AG09319 (cell line): ENCODE measurements at regions not wholly inside any gene's neighbourhood (a gene's known extent, or its start where the extent isn't known, plus 50 kb on each side); places are given as distances from the start of the nearest gene placed in this dataset.

Experiments
- DNase-seq: peaks from one replicate; pipeline ENCODE4 v3.0.0-alpha.2; 2010; ENCODE audit warnings: low read depth; ENCODE audit errors: extremely low read depth
- CTCF ChIP-seq: IDR thresholded peaks from 2 replicates; pipeline ENCODE4 v1.5.1; 2011; ENCODE audit warnings: low read depth, mild to moderate bottlenecking, inconsistent platforms, low read length, moderate library complexity

GRCh38 chr6:164692772-164693510 is 616.5 kb downstream of the C6orf118 start:
- DNase-seq, result no peak
- TF ChIP-seq CTCF, result no peak

- TF ChIP-seq CTCF, result no peak
- DNase-seq, result no peak
Measured at GRCh38 chr6:164690702-164691500, 618.5 kb downstream of the C6orf118 start.

GRCh38 chr6:164690241-164690640 is 619.2 kb downstream of the C6orf118 start:
- no peak for TF ChIP-seq CTCF
- no peak for DNase-seq

- TF ChIP-seq CTCF, result no peak
Measured at GRCh38 chr6:164665328-164665727, 644.1 kb downstream of the C6orf118 start.

GRCh38 chr6:164663634-164664033 is 645.8 kb downstream of the C6orf118 start:
- TF ChIP-seq CTCF, result no peak

More at GRCh38 chr6:164665328-164665727, 644.1 kb downstream of the C6orf118 start:
- no peak for DNase-seq

GRCh38 chr6:164661716-164662115 is 647.7 kb downstream of the C6orf118 start:
- TF ChIP-seq CTCF, result no peak
- DNase-seq, result no peak

More at GRCh38 chr6:164663634-164664033, 645.8 kb downstream of the C6orf118 start:
- no peak for DNase-seq

- no peak for TF ChIP-seq CTCF
- no peak for DNase-seq
Measured at GRCh38 chr6:164660781-164661180, 648.6 kb downstream of the C6orf118 start.
